ENCODE measurements at regions not wholly inside any gene's neighbourhood (a gene's known extent, or its start where the extent isn't known, plus 50 kb on each side); places are given as distances from the start of the nearest gene placed in this dataset.
A peak's percentile ranks its signal among the peaks of the same experiment; 100 is the strongest.
"Not testable (repeated sequence)": the region's sequence is repeated elsewhere in the genome, so short reads cannot be mapped to it uniquely, and the experiment has no call there.

DNA sequence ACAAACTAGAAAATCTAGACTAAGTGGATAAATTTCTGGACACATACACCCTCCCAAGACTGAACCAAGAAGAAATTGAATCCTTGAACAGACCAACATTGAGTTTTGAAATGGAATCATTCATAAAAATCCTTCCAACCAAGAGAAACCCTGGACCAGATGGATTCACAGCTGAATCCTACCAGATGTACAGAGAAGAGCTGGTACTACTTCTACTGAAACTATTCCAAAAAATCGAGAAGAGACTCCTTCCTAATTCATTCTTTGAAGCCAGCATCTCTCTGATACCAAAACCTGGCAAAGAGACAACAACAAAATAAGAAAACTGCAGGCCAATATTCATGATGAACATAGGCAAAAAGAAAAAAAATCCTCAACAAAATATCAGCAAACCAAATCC, 227.4 kb downstream of the RPAP3 start:
- no peak for DNase-seq

DNA sequence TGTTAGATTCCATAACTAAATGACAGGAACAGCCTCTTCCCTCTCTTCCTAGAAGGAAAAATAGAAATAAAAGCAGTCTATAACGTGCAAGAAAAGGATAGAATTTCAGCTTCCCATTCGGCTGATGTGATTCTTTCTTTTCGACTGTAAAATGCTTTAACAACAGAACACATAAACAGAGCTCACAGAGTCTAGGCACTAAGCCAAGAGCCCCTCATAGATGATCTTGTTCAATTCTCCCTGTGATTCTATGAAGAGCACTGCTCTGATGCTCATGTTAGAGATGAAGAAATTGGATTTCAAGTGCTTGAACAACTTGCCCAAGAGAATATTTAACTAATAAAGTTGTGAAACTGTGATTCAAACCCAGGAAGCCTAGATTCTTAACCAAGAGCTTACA, 232.7 kb downstream of the RPAP3 start:
- no peak for DNase-seq

DNA sequence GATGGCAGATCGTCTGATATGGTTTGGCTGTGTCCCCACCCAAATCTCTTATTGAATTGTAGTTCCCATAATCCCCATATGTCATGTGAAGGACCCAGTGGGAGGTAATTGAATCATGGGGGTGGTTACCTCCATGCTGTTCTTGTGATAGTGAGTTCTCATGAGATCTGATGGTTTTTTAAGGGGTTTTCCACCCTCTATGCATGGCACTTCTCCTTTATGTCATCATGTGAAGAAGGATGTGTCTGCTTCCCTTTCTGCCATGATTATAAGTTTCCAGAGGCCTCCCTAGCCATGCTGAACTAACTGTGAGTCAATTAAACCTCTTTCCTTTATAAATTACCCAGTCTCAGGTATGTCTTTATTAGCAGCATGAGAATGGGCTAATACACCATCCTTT, 235.5 kb downstream of the RPAP3 start:
- DNase-seq: not testable (repeated sequence)

DNA sequence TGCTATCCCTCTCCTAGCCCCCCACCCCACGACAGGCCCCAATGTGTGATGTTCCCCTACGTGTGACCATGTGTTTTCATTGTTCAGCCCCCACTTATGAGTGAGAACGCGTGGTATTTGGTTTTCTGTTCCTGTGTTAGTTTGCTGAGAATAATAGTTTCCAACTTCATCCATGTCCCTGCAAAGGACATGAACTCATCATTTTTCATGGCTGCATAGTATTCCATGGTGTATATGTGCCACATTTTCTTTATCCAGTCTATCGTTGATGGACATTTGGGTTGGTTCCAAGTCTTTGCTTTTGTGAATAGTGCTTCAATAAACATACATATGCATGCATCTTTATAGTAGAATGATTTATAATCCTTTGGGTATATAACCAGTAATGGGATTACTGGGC, 241.9 kb downstream of the RPAP3 start:
- DNase-seq: not testable (repeated sequence)

DNA sequence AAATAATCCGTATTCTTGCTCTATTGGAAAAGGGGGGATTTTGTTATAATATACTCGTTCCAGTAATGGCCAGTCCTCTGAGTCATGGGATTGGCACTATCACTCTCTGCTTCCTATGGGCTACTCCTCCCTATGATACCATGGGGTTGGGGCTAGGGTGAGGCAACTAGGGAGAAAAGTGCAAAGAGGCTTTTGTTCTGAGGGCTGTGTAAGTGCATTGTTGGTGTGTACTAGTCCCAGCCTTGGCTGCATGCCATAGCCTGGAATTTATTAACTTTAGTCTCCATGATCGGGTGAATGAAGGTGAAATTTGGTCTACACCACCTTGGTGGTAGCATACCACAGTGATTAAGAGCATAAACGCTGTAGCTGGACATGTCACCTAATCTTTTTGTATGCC, 247.6 kb downstream of the RPAP3 start:
- peak; percentile 36 for DNase-seq

DNA sequence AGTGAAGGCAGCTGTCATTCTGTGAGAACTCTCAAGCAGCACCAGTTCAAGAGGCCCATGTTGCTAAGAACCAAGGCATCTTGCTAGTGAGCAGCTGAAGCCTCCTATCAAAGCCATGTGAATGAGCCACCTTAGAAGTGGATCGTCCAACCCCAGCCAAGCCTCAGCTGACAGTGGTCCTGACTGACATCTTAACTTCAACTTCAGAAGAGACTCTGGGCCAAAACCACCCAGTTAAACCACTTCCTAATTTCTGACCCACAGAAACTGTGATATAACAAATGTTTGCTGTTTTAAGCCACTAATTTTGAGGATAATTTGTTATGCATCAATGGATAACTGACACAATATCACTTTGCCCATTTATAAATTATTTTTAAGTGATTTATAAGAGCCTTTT, 256.0 kb downstream of the RPAP3 start:
- no peak for DNase-seq

DNA sequence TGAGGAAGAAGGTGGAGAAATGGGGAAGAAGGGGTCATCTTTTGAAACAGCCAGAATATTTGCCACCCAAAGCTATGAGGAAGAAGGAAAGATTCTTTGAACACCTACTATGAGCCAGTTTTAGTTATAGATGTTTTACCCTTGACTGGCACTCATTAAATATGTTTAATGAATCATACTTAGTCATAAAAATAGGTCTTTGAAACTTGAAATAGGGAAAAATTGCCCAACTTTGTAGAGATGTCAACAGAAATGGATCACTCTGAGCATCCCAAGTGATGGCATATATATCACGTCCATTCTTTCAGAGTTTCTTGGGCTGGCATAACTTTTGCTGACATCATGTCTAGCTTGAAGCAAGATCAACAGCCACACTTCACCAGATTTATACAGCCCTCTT, 263.5 kb downstream of the RPAP3 start:
- DNase-seq: no peak

DNA sequence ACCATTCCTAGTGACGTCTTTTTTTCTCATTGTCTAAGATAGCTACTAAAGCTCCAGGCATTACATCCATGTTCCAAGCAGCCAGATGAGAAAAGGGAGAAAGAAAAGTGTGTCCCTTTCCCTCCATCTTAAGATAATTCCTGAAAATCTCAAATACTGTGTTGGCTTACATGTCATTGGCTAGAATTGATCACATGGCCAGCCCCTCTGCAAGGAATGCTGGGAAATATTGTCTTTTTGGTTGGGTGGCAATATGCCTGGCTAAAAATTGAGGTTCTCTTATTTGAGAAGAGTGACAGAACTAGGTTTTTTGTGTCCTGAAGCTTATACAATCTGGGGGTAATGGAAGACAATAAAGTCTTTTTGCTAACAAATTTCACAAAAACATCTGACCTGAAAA, 264.3 kb downstream of the RPAP3 start:
- DNase-seq: no peak

DNA sequence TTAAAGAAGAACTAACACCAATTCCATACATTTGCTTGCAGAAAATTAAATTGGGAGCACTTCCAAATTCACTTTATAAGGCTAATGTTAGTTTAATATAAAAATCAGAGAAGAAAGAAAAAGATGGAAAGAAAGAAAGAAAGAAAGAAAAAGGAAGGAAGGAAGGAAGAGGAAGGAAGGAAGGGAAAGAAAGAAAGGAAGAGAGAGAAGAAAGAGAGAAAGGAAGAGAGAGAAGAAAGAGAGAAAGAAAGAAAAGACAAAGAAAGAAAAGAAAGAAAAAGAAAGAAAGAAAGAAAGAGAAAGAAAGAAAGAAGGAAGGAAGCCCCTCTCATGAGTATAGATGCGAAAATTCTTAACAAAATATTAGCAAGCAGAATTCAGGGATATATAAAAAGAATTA, 267.7 kb downstream of the RPAP3 start:
- DNase-seq: no peak

DNA sequence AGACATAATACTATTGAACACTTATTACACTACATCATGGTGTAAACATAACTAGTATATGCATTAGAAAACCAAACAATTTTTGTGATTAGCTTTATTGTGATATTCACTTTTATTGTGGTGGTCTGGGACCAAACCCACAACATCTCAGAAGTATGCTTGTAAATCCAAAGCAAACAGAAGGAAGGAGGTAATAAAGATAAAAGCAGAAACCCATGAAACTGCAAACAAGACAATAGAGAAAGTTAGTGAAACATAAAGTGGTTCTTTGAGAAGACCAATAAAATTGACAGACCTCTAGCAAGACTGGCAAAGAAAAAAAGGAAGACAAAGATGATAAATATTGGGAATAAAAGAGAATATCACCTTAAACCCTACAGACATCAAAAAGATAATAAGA, 268.3 kb downstream of the RPAP3 start:
- DNase-seq: no peak

DNA sequence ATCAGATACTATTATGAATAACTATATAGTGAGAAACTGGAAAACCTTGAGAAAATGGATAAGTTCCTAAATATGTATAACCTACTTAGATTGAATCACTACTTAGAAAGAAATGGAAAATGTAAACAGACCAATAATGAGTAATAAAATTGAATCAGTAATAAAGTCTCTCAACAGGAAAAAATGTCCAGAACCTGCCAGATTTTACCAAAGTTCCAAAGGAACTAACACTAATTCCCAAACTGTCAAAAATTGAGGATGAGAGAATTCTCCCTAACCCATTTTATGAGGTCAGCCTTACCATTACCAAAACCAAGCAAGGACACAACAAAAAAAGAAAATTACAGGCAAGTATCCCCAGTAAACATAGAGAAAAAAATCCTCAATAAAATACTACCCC, 272.0 kb downstream of the RPAP3 start:
- no peak for DNase-seq

DNA sequence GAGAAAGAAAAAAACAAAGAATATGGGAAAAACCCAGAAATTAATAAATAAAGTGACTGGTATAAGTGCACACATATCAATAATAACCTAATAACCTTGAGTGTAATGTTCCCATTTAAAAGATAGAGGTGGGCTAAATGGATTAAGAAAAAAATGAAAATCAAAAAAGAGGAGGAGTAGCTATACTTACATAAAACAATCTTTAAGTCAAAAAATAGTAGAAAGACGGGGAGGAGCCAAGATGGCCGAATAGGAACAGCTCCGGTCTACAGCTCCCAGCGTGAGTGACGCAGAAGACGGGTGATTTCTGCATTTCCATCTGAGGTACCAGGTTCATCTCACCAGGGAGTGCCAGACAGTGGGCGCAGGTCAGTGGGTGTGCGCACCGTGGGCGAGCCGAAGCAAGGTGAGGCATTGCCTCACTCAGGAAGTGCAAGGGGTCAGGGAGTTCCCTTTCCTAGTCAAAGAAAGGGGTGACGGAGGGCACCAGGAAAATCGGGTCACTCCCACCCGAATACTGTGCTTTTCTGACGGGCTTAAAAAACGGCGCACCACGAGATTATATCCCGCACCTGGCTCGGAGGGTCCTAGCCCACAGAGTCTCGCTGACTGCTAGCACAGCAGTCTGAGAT, 279.0 kb downstream of the RPAP3 start:
- not testable (repeated sequence) for DNase-seq

DNA sequence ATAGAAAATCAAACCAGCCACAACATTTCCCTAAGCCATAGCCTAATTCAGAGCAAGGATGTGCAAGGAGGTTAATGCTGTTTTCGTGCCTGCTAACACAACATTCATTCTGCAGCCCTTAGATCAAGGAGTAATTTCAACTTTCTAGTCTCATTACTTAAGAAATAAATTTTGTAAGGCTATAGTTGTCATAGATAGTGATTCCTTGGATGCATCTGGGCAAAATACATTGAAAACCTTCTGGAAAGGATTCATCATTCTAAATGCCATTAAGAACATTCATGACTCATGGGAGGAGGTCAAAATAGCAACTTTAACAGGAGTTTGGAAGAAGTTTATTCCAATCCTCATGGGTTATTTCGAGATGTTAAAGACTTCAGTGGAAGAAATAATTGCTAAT, 283.2 kb downstream of the RPAP3 start:
- DNase-seq: no peak

DNA sequence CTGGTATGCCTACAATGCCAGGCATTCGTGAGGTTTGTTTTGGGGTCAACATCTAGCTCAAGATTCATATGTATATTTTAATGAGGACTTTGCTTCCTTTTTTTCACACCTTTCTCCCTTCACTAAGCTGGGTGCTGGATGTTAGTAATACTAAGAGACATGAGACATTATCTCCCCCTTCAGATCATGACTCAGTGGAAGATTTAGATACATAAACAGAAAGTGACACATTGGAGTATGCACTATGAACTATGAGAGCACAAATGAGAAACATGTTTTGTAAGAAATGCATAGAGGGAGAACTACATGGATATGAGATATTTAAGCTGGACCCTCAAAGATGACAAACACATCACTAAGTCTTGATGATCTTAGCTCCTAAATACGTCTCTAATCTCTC, 286.3 kb downstream of the RPAP3 start:
- no peak for DNase-seq

DNA sequence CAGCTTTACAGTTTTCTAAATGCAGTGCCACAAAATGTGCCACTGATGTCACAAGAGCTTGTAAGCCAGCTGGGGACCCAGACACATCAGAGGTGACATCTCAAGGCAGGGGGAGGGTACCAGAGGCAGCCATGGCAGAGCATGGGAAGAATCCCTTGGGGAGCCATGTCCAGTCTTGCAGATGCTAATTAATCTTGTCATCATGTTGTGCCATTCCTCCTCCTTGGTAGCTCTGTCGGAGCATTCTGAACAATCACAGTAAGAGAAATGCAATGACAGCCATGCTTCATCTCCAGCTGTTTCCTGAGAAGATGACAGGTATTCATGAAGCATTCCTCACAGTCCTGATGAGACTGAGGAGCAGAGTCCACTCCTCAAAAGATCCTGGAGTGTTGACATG, 287.9 kb downstream of the RPAP3 start:
- DNase-seq: no peak

DNA sequence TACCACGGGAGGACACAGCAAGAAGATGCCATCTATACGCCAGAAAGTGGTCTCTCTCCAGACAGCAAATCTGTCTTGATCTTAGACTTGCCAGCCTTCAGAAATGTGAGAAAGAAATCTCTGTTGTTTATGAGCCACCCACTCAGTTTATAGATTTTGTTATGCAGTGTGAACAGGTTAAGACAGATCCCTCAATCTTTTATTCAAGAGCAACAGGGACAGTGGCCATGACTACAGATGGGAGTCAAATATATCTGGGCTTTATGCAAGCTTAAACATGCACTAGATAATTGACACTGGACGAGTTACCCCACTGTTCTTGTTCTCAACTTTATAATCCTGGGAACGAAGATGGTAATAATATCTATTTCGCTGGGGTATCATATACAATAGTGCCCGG, 288.7 kb downstream of the RPAP3 start:
- no peak for DNase-seq

DNA sequence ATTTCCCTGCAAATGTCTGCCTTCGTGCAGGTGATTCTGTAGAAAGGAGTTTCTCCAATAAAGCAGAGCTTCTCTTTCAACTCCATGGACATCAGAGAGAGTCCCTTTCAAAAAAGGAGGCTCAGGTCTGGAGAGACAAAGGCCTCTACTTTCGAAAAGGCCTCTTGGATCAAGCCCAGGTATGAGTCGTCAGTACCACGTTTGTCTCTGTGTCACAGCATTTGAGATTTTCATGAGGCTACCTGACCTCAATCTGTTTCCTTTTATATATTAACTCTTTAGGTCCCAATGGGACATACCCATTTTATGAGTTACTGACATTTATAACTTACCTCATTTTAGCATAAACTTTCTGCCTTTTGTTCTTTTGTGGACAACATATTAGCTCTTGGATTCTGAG, 290.8 kb downstream of the RPAP3 start:
- DNase-seq: no peak

DNA sequence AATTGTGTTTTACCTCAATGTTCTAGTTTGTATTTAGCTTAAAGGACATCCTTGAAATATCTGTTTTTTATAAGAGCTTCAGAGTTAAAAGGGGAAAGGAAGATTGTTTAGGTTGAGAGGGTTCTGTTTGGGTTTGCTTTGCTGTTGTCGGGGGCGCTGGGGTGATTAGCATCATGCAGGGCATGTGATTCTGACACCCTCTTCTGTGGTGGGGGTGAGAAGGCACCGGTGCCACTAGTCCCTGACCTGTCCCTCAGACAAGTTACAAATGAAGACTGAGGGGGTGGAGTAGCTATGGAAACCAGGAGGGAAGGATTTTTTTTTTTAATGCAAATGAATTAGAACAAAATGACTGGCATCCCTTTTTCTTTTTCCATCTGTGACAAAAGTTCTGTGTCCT, 291.3 kb downstream of the RPAP3 start:
- no peak for DNase-seq

DNA sequence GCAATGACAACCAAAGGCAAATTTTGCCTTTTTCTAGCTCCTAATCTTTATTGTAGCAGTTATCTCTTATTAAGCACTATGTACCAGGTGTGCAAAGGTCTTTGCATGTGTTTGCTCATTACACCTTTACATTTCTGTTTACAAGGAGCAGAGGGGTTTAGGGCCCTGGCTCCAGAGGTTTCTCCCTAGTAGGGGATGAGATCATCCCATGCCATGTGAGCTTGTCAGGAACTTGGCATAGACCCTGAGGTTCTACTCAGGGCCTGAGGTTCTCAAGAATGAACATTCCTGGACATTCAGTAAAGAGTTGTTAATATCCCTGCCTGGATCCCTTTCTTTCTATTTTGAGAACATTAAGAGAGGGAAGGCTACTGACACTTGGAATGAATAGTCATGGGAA, 292.0 kb downstream of the RPAP3 start:
- DNase-seq: no peak

DNA sequence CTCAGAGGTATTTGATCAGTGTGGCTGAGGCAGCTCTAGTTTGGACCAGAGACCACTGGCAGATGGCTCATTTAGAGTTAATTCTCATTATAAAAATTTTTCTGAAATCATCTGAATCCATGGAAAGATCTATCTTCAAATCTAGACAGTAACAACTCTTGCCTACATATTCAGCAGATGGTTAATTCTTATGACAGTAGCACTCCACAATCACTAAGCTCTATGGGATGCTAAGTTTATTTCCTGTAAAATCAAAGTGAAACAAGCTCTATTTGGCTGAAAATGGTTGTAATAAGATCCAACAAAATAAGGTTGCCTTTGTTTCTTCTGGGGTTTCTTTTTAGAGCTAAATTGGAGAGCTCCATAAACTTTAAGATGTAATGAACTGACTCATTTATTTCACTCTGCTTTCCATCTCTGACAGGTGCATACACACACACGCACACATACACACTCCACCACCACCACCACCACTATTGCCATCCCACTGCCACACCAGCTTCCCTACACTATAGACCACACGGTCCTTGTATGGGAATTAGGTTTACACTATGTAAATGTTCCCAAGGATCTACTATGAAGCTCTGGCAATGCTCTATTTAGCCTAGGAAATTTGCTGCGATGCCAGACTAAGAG, 293.1 kb downstream of the RPAP3 start:
- DNase-seq: no peak

DNA sequence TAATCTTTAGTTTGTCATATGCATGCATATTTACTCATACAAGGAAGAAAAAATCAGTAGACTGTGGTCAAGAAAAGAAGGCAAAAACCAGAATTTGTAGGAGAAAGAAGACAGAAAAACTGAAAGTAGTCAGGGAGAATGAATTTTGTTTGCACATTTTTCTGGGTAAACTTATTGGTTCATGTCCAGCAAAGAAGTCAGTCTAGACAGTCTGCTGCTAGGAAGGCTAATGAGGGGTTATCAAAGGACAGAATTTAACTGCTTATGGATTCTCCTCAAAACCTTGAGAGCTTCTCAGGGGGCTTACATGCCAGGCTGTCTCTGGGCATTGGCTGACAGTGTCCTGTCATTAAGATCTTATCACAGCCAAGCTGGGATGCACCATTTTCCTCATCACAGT, 293.9 kb downstream of the RPAP3 start:
- peak; percentile 8 for DNase-seq

DNA sequence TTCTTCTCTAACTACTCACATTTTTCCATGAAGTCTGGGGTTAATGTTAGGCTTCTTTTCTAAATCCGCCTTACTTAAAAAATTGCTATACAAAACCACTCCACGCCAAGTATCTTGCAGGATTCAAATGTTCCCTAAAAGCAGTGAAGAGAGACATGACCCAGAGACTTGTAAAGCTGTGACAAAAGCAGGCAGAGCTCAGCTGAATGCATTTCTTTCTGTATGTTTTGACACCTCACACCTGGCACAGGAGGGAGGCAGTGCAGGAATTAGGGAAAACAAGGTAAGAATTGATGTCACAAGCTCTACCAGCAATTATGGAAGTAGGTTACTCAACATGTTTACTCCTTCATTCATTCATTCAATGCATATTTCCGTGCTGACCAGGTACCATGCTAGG, 295.0 kb downstream of the RPAP3 start:
- no peak for DNase-seq

DNA sequence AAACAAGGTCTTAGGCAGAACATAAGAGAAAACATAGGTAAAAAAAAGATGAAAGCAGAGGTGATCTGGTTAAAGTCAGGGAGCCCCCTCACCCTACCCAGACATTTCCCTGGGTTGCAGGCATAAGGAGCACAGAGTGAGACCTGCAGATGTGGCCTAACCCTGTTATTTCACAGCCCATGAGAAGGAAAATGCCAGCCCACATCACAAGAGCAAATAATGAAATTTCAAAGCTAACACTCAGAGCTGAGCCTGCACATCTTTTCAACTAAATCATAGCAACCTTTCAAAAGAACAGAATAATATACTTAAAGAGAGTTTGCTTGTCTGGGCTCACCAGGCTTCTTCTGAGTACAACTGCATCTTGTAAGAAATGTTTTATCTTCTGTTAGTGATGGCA, 295.4 kb downstream of the RPAP3 start:
- no peak for DNase-seq

DNA sequence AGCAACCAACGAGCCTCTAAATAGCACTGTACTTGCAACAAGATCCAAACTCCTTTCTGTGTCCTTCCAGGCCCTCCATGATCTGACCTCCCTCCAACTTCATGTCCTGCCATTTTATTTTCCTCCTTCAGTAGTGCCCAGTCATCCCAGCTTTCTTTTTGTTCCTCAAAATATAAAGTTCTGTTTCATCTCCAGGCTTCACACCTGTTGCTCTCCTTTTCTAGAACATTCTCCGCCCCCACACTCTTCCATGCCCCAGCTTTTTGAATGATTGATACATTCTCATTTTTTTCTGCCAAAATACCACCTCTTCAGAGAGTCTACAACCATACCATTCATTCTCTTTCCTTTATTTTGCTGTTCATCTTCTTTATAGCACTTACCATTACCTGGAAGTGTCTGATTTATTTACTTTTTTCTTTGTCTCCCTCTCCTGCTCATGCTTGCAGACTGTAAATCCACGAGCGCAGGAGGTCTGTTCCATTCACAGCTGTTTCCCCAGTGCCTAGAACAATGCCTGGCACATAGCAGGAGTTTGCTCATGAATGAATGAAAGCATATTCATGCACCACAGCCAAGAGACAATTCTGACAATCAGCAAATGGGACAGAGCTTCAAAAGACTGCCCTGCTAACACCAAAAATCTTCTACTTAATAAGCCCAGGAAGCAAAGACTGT, 296.4 kb downstream of the RPAP3 start:
- DNase-seq: no peak
